WERI-Rb-1 (cell line): ENCODE measurements at regions not wholly inside any gene's neighbourhood (a gene's known extent, or its start where the extent isn't known, plus 50 kb on each side); places are given as distances from the start of the nearest gene placed in this dataset.

Source experiments
- DNase-seq: peaks from one replicate; pipeline ENCODE4 v3.0.0-alpha.2; 2020
- H3K27ac ChIP-seq: fragments of 250-450 bp; sonication (Bioruptor Pico); 2 replicates; pipeline ENCODE4 v1.5.1; 2020; ENCODE audit warnings: mild to moderate bottlenecking, moderate library complexity
- H3K27me3 ChIP-seq: fragments of 250-450 bp; sonication (Bioruptor Pico); 2 replicates; pipeline ENCODE4 v1.5.1; 2021; ENCODE audit warnings: mild to moderate bottlenecking, low read depth, moderate library complexity; ENCODE audit not compliant: insufficient read depth, severe bottlenecking
- H3K36me3 ChIP-seq: fragments of 250-450 bp; sonication (Bioruptor Pico); 2 replicates; pipeline ENCODE4 v1.5.1; 2020; ENCODE audit warnings: mild to moderate bottlenecking, moderate library complexity
- H3K4me3 ChIP-seq: 2 replicates; pipeline ENCODE4 v1.5.1; 2011; ENCODE audit warnings: low read depth, mild to moderate bottlenecking, control low read depth, low read length
- H3K9me3 ChIP-seq: fragments of 250-450 bp; sonication (Bioruptor Pico); 2 replicates; pipeline ENCODE4 v1.5.1; 2021; ENCODE audit warnings: mild to moderate bottlenecking, moderate library complexity; ENCODE audit not compliant: severe bottlenecking
- TF ChIP-seq, protein P1 (sequence below): IDR thresholded peaks from 2 replicates; pipeline ENCODE4 v1.5.1; 2011; ENCODE audit warnings: low read depth, mild to moderate bottlenecking, control low read depth, inconsistent platforms, low read length

DNA sequence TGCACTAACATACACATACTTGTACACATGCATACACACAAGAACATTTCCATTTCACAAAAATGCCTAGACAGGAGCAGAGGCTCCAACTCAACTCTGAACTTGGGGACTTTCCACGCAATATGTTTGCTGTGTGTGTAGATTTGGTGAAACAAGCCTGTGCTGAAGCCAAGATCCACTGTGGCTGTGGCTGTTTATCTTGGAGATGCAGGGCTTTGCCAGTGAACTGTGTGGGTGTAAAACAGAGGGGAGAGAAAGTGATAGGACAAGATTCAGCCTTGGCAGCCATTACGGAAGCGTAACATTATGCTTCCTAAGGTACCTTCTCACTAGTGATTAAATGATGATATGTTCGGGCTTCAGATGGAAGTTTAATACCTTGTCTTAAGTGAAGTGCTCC, 73.2 kb upstream of the MBNL2 start:
- no peaks in the 10 kb centered on the region for H3K27me3 ChIP-seq
- no peaks in the 10 kb centered on the region for H3K36me3 ChIP-seq
- H3K4me3 ChIP-seq, result no peak overlapping the region
- no peak overlapping the region for H3K27ac ChIP-seq
- peaks cover 6% of the 10 kb centered on the region for H3K9me3 ChIP-seq
- TF ChIP-seq, protein P1, sequence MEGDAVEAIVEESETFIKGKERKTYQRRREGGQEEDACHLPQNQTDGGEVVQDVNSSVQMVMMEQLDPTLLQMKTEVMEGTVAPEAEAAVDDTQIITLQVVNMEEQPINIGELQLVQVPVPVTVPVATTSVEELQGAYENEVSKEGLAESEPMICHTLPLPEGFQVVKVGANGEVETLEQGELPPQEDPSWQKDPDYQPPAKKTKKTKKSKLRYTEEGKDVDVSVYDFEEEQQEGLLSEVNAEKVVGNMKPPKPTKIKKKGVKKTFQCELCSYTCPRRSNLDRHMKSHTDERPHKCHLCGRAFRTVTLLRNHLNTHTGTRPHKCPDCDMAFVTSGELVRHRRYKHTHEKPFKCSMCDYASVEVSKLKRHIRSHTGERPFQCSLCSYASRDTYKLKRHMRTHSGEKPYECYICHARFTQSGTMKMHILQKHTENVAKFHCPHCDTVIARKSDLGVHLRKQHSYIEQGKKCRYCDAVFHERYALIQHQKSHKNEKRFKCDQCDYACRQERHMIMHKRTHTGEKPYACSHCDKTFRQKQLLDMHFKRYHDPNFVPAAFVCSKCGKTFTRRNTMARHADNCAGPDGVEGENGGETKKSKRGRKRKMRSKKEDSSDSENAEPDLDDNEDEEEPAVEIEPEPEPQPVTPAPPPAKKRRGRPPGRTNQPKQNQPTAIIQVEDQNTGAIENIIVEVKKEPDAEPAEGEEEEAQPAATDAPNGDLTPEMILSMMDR, result no peak
- no peak for DNase-seq

DNA sequence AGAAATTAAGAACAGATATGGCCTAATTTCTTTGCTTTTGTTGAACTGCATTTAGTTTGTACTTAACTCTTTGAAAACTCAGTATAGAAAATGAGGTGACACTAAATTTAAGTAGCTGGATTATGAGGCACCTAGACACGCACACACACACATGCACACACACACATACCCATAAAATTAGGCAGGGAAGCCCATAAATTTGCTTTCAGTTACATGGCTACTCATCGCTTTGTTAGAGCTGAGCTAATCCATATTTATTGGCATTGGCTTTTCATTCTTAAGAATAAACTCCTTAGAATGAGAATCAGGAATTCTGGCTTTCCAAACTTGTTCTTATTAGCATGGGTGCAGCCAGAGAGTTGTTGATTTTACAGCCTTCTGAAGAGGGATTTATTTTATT, 61.7 kb upstream of the MBNL2 start:
- Histone ChIP-seq H3K27ac (no peak overlapping the region), H3K36me3 (no peaks in the 10 kb centered on the region), H3K4me3 (no peak overlapping the region), H3K27me3 (no peaks in the 10 kb centered on the region), H3K9me3 (no peaks in the 10 kb centered on the region)
- no peak for DNase-seq
- TF ChIP-seq, protein P1, result no peak

- H3K36me3 ChIP-seq, result no peaks in the 10 kb centered on the region
- no peaks in the 10 kb centered on the region for H3K9me3 ChIP-seq
- TF ChIP-seq, protein P1, result no peak
- H3K27ac ChIP-seq, result no peak overlapping the region
- DNase-seq, result no peak
- no peaks in the 10 kb centered on the region for H3K27me3 ChIP-seq
- no peak overlapping the region for H3K4me3 ChIP-seq
Measured at GRCh38 chr13:97161582-97162231, 60.4 kb upstream of the MBNL2 start.

DNA sequence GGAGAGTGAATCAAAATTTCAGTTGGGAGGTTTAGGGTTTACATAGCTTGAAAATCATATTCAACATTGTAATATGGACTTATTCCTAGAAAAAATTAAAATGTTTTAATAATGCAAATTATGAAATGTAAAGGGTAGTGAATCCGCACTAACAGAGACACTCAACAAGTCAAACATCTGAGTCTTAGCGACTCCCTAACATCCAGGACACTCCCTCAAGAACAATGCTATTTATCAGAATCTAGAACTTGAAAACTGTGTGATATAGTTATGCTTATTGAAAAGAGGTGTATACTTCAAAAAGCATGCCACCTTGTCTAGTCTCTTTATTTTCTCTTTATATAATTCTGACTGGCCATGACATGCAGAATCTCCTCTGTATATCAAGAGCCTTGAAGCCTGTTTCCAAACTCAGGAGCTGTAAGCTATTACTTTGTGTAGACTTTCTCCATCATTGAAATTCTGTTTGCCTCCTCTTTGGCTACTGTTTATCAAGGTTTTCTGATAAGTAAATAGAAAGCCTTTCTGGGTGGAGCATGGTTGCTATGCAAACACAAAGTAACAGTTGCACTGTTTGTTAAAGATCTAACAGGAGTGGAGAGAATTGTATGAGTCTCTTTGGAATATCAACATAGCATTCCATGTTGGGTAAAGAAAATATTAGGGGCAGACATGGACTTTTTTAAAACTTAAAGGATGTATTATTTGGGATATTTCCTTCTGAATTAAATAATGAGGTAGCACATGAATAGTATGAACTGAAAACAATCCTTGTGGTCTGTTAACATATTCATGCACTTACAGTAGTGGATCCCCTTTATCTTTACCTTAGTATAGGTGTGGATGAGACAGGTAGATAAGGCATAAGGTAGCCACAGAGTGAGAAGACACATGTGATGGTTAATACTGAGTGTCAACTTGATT, 56.4 kb upstream of the MBNL2 start:
- no peaks in the 10 kb centered on the region for H3K9me3 ChIP-seq
- no peaks in the 10 kb centered on the region for H3K27me3 ChIP-seq
- no peak for DNase-seq
- H3K27ac ChIP-seq, result no peak overlapping the region
- no peaks in the 10 kb centered on the region for H3K36me3 ChIP-seq
- TF ChIP-seq, protein P1, result no peak
- H3K4me3 ChIP-seq, result no peak overlapping the region

- H3K27ac ChIP-seq, result no peak overlapping the region
- H3K27me3 ChIP-seq, result no peaks in the 10 kb centered on the region
- no peak for DNase-seq
- no peaks in the 10 kb centered on the region for H3K36me3 ChIP-seq
- no peak overlapping the region for H3K4me3 ChIP-seq
- H3K9me3 ChIP-seq, result peaks cover 6% of the 10 kb centered on the region
- TF ChIP-seq, protein P1, result no peak
Measured at GRCh38 chr13:97171136-97171535, 51.0 kb upstream of the MBNL2 start.
